ENCODE measurements at regions not wholly inside any gene's neighbourhood (a gene's known extent, or its start where the extent isn't known, plus 50 kb on each side); places are given as distances from the start of the nearest gene placed in this dataset.

GRCh38 chr20:55569084-55569483 is 436.2 kb downstream of the CBLN4 start:
- WGBS = 75% methylated on average over 3 of the region's 3 CpGs
- Histone ChIP-seq H3K36me3 (no peaks in the 10 kb centered on the region), H3K9me3 (no peaks in the 10 kb centered on the region), H3K4me3 (no peak overlapping the region), H3K27ac (replicated peaks in 1 of 4) (no peak overlapping the region), H3K4me1 (no peaks in the 10 kb centered on the region), H3K27me3 (no peaks in the 10 kb centered on the region)
- intact Hi-C loops (cut with DNase I) = no loop called here
- no peak for DNase-seq (ENCODE audit: extremely low spot score)
- no peak for TF ChIP-seq POLR2AphosphoS5 (IDR thresholded peaks at IDR 0.05)
- TF ChIP-seq POLR2A (IDR thresholded peaks at IDR 0.05; ENCODE audit: low read depth) = no peak
- no peak for TF ChIP-seq EP300 (IDR thresholded peaks at IDR 0.05)
- TF ChIP-seq, protein P1, sequence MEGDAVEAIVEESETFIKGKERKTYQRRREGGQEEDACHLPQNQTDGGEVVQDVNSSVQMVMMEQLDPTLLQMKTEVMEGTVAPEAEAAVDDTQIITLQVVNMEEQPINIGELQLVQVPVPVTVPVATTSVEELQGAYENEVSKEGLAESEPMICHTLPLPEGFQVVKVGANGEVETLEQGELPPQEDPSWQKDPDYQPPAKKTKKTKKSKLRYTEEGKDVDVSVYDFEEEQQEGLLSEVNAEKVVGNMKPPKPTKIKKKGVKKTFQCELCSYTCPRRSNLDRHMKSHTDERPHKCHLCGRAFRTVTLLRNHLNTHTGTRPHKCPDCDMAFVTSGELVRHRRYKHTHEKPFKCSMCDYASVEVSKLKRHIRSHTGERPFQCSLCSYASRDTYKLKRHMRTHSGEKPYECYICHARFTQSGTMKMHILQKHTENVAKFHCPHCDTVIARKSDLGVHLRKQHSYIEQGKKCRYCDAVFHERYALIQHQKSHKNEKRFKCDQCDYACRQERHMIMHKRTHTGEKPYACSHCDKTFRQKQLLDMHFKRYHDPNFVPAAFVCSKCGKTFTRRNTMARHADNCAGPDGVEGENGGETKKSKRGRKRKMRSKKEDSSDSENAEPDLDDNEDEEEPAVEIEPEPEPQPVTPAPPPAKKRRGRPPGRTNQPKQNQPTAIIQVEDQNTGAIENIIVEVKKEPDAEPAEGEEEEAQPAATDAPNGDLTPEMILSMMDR (IDR thresholded peaks at IDR 0.05) = no peak

DNA sequence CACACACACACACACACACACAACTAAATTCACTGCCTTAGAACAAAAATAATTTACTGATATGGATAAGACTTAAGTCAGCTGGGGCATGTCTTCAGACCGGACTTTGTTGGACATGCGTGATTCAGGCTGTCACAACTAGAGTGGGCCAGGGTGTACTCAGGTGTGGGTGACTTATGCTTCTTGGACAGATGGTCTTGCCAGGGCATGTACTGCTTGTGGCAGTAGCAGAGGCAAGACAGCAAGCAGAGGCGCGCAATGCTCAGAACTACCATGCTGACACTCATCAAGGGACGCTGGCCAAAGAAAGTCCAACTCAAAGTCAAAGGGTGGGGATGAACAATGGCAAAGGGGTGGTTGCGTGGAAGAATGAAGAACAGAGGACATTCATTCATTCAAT is 437.5 kb downstream of the CBLN4 start:
- Histone ChIP-seq H3K27me3 (no peaks in the 10 kb centered on the region), H3K36me3 (no peaks in the 10 kb centered on the region), H3K4me1 (no peaks in the 10 kb centered on the region), H3K4me3 (no peak overlapping the region), H3K27ac (replicated peaks in 1 of 4) (no peak overlapping the region), H3K9me3 (no peaks in the 10 kb centered on the region)
- intact Hi-C loops (cut with DNase I) = no loop called here
- TF ChIP-seq, protein P1 (IDR thresholded peaks at IDR 0.05) = no peak
- TF ChIP-seq POLR2A (IDR thresholded peaks at IDR 0.05; ENCODE audit: low read depth) = no peak
- TF ChIP-seq EP300 (IDR thresholded peaks at IDR 0.05) = no peak
- TF ChIP-seq POLR2AphosphoS5 (IDR thresholded peaks at IDR 0.05) = no peak
- 90% methylated on average over 6 of the region's 6 CpGs for WGBS
- no peak for DNase-seq (ENCODE audit: extremely low spot score)

- H3K9me3 ChIP-seq = peaks cover 0 to 5% (median 0%) of the 10 kb centered on the region in 4 donors
- DNase-seq (ENCODE audit: extremely low spot score) = no peak
- no peaks in the 10 kb centered on the region for H3K4me1 ChIP-seq
- H3K4me3 ChIP-seq = no peak overlapping the region
- 38% methylated on average over 5 of the region's 5 CpGs for WGBS
- no peaks in the 10 kb centered on the region for H3K36me3 ChIP-seq
- H3K27ac ChIP-seq (replicated peaks in 1 of 4) = no peak overlapping the region
- H3K27me3 ChIP-seq = no peaks in the 10 kb centered on the region
- intact Hi-C loops (cut with DNase I) = no loop called here
- no peak for TF ChIP-seq EP300 (IDR thresholded peaks at IDR 0.05)
- TF ChIP-seq, protein P1 (IDR thresholded peaks at IDR 0.05) = no peak
- TF ChIP-seq POLR2A (IDR thresholded peaks at IDR 0.05; ENCODE audit: low read depth) = no peak
- no peak for TF ChIP-seq POLR2AphosphoS5 (IDR thresholded peaks at IDR 0.05)
Observed at GRCh38 chr20:55565096-55565773, 440.1 kb downstream of the CBLN4 start.

DNA sequence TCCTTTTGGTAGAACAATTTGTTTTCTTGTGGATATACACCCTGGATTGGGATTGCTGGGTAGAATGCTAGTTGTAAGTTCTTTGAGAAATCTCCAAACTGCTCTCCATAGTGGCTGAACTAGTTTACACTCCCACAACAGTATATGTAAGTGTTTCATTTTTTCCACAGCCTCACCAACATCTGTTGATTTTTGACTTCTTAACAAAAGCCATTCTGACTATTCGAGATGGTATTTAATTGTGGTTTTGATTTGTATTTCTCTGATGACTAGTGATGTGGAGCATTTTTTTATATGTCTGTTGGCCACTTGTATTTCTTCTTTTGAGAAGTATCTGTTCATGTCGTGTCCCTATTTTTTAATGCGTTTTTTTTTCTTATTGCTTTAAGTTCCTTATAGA is 444.1 kb downstream of the CBLN4 start:
- H3K36me3 ChIP-seq = no peaks in the 10 kb centered on the region
- H3K9me3 ChIP-seq = peaks cover 0 to 5% (median 0%) of the 10 kb centered on the region in 4 donors
- no peak for TF ChIP-seq POLR2AphosphoS5 (IDR thresholded peaks at IDR 0.05)
- no peak for TF ChIP-seq POLR2A (IDR thresholded peaks at IDR 0.05; ENCODE audit: low read depth)
- no peak for TF ChIP-seq EP300 (IDR thresholded peaks at IDR 0.05)
- TF ChIP-seq, protein P1 (IDR thresholded peaks at IDR 0.05) = no peak
- H3K27me3 ChIP-seq = no peaks in the 10 kb centered on the region
- 69% methylated on average over 3 of the region's 3 CpGs for WGBS
- no peak overlapping the region for H3K4me3 ChIP-seq
- no peak for DNase-seq (ENCODE audit: extremely low spot score)
- intact Hi-C loops (cut with DNase I) = no loop called here
- no peak overlapping the region for H3K27ac ChIP-seq (replicated peaks in 1 of 4)
- no peaks in the 10 kb centered on the region for H3K4me1 ChIP-seq

- 86% methylated on average over 2 of the region's 2 CpGs for WGBS
- H3K4me3 ChIP-seq = no peak overlapping the region
Observed at GRCh38 chr20:55557191-55557590, 448.1 kb downstream of the CBLN4 start.

More at GRCh38 chr20:55557191-55557590, 448.1 kb downstream of the CBLN4 start:
- Histone ChIP-seq H3K27me3 (no peaks in the 10 kb centered on the region), H3K27ac (replicated peaks in 1 of 4) (no peak overlapping the region), H3K36me3 (no peaks in the 10 kb centered on the region), H3K4me1 (peaks cover 0 to 17% (median 8%) of the 10 kb centered on the region in 4 donors), H3K9me3 (peaks cover 0 to 5% (median 0%) of the 10 kb centered on the region in 4 donors)
- no peak for TF ChIP-seq EP300 (IDR thresholded peaks at IDR 0.05)
- TF ChIP-seq POLR2A (IDR thresholded peaks at IDR 0.05; ENCODE audit: low read depth) = no peak
- TF ChIP-seq, protein P1 (IDR thresholded peaks at IDR 0.05) = no peak
- TF ChIP-seq POLR2AphosphoS5 (IDR thresholded peaks at IDR 0.05) = no peak
- intact Hi-C loops (cut with DNase I) = no loop called here
- DNase-seq (ENCODE audit: extremely low spot score) = no peak

All from esophagus muscularis mucosa (tissue), 4 donors.